ENCODE measurements at regions not wholly inside any gene's neighbourhood (a gene's known extent, or its start where the extent isn't known, plus 50 kb on each side); places are given as distances from the start of the nearest gene placed in this dataset.

GRCh38 chr2:106709229-106709628 lies 176.7 kb downstream of the ST6GAL2 start:
- no peak for DNase-seq (ENCODE audit: low read depth in 2 of 2)

GRCh38 chr2:106719222-106719621 lies 166.7 kb downstream of the ST6GAL2 start:
- no peak for DNase-seq (ENCODE audit: low read depth in 2 of 2)

- no peak for DNase-seq (ENCODE audit: low read depth in 2 of 2)
Measured at GRCh38 chr2:106720026-106720425, 165.9 kb downstream of the ST6GAL2 start.

- DNase-seq (ENCODE audit: low read depth in 2 of 2), result no peak
Measured at GRCh38 chr2:106724301-106724794, 161.6 kb downstream of the ST6GAL2 start.

- DNase-seq (ENCODE audit: low read depth in 2 of 2), result no peak
Measured at GRCh38 chr2:106734165-106734564, 151.8 kb downstream of the ST6GAL2 start.

GRCh38 chr2:106735807-106736206 lies 150.2 kb downstream of the ST6GAL2 start:
- no peak for DNase-seq (ENCODE audit: low read depth in 2 of 2)

GRCh38 chr2:106736221-106736620 lies 149.7 kb downstream of the ST6GAL2 start:
- DNase-seq (ENCODE audit: low read depth in 2 of 2), result no peak

GRCh38 chr2:106745468-106745867 lies 140.5 kb downstream of the ST6GAL2 start:
- no peak for DNase-seq (ENCODE audit: low read depth in 2 of 2)

- no peak for DNase-seq (ENCODE audit: low read depth in 2 of 2)
Measured at GRCh38 chr2:106749823-106750222, 136.1 kb downstream of the ST6GAL2 start.

Data from stimulated activated CD4-positive, alpha-beta T cell treated with anti-CD3 and anti-CD28 coated beads, Interleukin-1b, Interleukin-23, amount 100 ng/mL, for 1 hour (primary cell).